Stomach (tissue), 8 donors: ENCODE measurements at regions not wholly inside any gene's neighbourhood (a gene's known extent, or its start where the extent isn't known, plus 50 kb on each side); places are given as distances from the start of the nearest gene placed in this dataset.

Experiments
- DNase-seq, 2 donors: peaks; one replicate each; pipeline versions ENCODE4 v3.0.0 to v3.0.0-alpha.2; 2013 to 2019
- H3K27ac ChIP-seq, 5 donors: fragments of 200-600 bp in 4 of 5; sonication (generic) in 4 of 5; one replicate each; pipeline ENCODE4 v1.5.1; 2013 to 2019; ENCODE audit warnings: mild to moderate bottlenecking in 1 of 5, moderate library complexity in 1 of 5
- H3K27me3 ChIP-seq, 3 donors: fragments of 200-600 bp; sonication (generic); one replicate each; pipeline ENCODE4 v1.5.1; 2017 to 2019; ENCODE audit warnings: mixed run types in 1 of 3
- H3K36me3 ChIP-seq, 4 donors: fragments of 200-600 bp; sonication (generic); 1 replicate in 3 of 4; 2 replicates in 1 of 4; pipeline ENCODE4 v1.5.1; 2016 to 2019
- H3K4me1 ChIP-seq, 4 donors: fragments of 200-600 bp; sonication (generic); one replicate each; pipeline ENCODE4 v1.5.1; 2016 to 2019
- H3K4me3 ChIP-seq, 4 donors: fragments of 200-600 bp; sonication (generic) in 3 of 4; one replicate each; pipeline ENCODE4 v1.5.1; 2016 to 2019; ENCODE audit warnings: mild to moderate bottlenecking in 1 of 4
- H3K9me3 ChIP-seq, 4 donors: fragments of 200-600 bp; sonication (generic); one replicate each; pipeline ENCODE4 v1.5.1; 2016 to 2019
- EP300 ChIP-seq: sonication (generic); formaldehyde crosslinking; IDR thresholded peaks from one replicate; pipeline ENCODE4 v1.6.1; 2017; ENCODE audit warnings: antibody characterized with exemption
- POLR2A ChIP-seq, 4 donors: fragments of 450-650 bp; IDR thresholded peaks; one replicate each; pipeline ENCODE4 v1.6.1; 2016; ENCODE audit warnings: antibody characterized with exemption in 4 of 4, control low read depth in 2 of 4, mild to moderate bottlenecking in 1 of 4, moderate library complexity in 1 of 4
- POLR2AphosphoS5 ChIP-seq, 3 donors: sonication (generic); formaldehyde crosslinking; IDR thresholded peaks; one replicate each; pipeline ENCODE4 v1.6.1; 2016; ENCODE audit warnings: antibody characterized with exemption in 3 of 3
- WGBS, 5 donors: extraction: QIAGEN DNeasy Blood & Tissue Kit in 3 of 5; methylation state at CpG; one replicate each; pipeline versions ENCODE4 v1.1.5 to v1.1.7; 2013 to 2018; 5-methylcytosine and 5-hydroxymethylcytosine counted together
- intact Hi-C: fragments of 100-400 bp; cut with DNase I; formaldehyde crosslinking; loops from one replicate; pipeline ENCODE4 v1.15.1; 2023; ENCODE audit warnings: low total_unique reads
- TF ChIP-seq, protein P1 (sequence below), 7 experiments: fragments of 450-650 bp in 4 of 7; fragments of 200-600 bp in 3 of 7; sonication (generic) in 3 of 7; IDR thresholded peaks; one replicate each; pipeline ENCODE4 v1.5.1; 2016 to 2019; ENCODE audit warnings: antibody characterized with exemption in 7 of 7, control low read depth in 2 of 7, mild to moderate bottlenecking in 1 of 7
- donor health status: healthy with polysubstance abuse.
- donor health status: Bipolar disorder and iron deficiency.
- donor health status: healthy.

DNA sequence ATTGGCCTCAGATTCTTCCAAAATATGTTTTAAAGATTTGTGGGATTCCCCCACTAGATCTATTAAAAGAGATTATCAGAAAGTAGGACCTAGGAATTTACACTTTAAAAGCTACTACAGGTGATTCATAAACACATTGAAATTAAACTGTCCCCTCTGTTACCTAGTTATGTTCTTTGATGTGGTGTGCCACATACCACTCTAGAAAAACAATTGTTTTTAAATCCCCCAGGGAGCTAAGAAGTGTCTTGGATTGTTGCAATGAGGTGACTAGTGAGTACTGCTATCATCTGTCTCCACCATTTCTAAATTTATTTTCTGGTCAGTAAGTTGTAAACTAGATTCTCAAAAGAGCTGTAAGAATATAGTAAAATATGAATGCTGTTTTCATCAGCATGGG lies 214.5 kb upstream of the DOK6 start:
- no peaks in the 10 kb centered on the region for H3K9me3 ChIP-seq
- H3K36me3 ChIP-seq = no peaks in the 10 kb centered on the region
- no peaks in the 10 kb centered on the region for H3K27me3 ChIP-seq
- DNase-seq = no peak
- H3K27ac ChIP-seq = no peak overlapping the region
- TF ChIP-seq EP300 = no peak
- TF ChIP-seq, protein P1, sequence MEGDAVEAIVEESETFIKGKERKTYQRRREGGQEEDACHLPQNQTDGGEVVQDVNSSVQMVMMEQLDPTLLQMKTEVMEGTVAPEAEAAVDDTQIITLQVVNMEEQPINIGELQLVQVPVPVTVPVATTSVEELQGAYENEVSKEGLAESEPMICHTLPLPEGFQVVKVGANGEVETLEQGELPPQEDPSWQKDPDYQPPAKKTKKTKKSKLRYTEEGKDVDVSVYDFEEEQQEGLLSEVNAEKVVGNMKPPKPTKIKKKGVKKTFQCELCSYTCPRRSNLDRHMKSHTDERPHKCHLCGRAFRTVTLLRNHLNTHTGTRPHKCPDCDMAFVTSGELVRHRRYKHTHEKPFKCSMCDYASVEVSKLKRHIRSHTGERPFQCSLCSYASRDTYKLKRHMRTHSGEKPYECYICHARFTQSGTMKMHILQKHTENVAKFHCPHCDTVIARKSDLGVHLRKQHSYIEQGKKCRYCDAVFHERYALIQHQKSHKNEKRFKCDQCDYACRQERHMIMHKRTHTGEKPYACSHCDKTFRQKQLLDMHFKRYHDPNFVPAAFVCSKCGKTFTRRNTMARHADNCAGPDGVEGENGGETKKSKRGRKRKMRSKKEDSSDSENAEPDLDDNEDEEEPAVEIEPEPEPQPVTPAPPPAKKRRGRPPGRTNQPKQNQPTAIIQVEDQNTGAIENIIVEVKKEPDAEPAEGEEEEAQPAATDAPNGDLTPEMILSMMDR (IDR thresholded peaks at IDR 0.05) = no peak
- intact Hi-C loops = no loop called here
- no peak overlapping the region for H3K4me3 ChIP-seq
- H3K4me1 ChIP-seq = no peaks in the 10 kb centered on the region

DNA sequence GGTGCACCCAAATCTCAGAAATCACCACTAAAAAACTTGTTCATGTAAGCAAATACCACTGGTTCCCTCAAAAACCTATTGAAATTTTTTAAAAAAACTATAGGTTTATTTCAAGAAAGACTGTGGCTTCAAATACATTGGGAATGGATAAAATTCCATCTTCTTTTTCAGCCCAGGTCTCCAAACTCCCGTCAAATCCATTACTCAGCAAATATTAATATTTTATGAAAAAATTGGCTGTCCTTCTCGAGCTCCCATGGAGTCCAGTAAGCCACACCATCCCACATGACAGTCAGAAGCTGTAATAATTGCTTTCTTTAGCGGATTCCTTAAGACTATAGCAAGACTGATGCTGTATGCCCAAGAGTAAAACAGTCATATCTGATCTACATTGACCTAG lies 204.4 kb upstream of the DOK6 start:
- H3K27me3 ChIP-seq = no peaks in the 10 kb centered on the region
- H3K4me3 ChIP-seq = no peak overlapping the region
- no peaks in the 10 kb centered on the region for H3K4me1 ChIP-seq
- H3K36me3 ChIP-seq = no peaks in the 10 kb centered on the region
- H3K9me3 ChIP-seq = no peaks in the 10 kb centered on the region
- no peak for DNase-seq
- H3K27ac ChIP-seq = no peak overlapping the region
- intact Hi-C loops = no loop called here
- TF ChIP-seq, protein P1 (IDR thresholded peaks at IDR 0.05) = no peak
- TF ChIP-seq POLR2A (IDR thresholded peaks at IDR 0.05) (no peak), EP300 (no peak), POLR2AphosphoS5 (IDR thresholded peaks at IDR 0.05) (no peak)
- WGBS, 5 donors = 63 to 71% (median 68%) methylated on average over 3 of the region's 3 CpGs

DNA sequence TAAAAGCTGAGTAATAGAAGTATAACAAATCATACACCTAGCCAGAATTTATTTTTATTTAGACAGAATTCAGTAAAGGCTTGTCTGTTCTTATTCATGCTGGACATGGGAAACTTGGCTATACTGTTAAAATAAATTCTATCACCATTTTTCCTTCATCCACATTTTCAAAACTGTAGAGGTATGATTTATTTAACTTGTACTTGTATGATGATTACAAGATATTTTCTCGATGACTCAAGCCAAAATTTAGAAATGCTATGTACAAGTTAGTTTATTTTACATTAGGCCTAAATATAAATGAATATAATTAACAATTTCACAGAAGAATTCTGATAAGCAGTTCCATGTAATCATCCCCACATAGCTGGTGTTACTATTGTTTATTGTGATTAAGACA lies 194.8 kb upstream of the DOK6 start:
- TF ChIP-seq POLR2AphosphoS5 (IDR thresholded peaks at IDR 0.05) (no peak), EP300 (no peak), POLR2A (IDR thresholded peaks at IDR 0.05) (no peak)
- TF ChIP-seq, protein P1 (IDR thresholded peaks at IDR 0.05) = no peak
- no peak overlapping the region for H3K27ac ChIP-seq
- H3K4me3 ChIP-seq = no peak overlapping the region
- no peak for DNase-seq
- no peaks in the 10 kb centered on the region for H3K9me3 ChIP-seq
- no peaks in the 10 kb centered on the region for H3K4me1 ChIP-seq
- H3K27me3 ChIP-seq = no peaks in the 10 kb centered on the region
- H3K36me3 ChIP-seq = no peaks in the 10 kb centered on the region
- intact Hi-C loops = no loop called here
- 40 to 70% (median 43%) methylated on average over 1 of the region's 1 CpG for WGBS, 5 donors

DNA sequence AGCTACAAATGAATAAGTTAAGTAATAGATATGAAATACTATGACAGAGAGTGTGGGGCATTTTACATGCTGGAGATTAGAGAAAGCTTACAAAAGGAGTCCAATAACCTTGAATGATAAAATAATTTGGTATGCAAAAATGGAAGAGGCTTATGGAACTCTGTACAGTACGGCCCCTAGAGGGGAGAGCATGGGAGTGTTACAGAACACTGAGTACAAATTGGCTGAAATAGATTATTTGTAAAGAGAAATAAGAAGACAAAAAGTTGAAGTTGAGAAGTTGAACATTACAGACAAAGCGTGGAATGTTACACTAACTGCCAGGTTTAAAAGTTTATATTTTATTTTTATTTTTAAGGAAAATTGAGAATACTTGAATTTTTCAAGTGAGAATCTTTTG lies 192.1 kb upstream of the DOK6 start:
- intact Hi-C loops = no loop called here
- no peaks in the 10 kb centered on the region for H3K36me3 ChIP-seq
- DNase-seq = no peak
- TF ChIP-seq POLR2A (IDR thresholded peaks at IDR 0.05) (no peak), POLR2AphosphoS5 (IDR thresholded peaks at IDR 0.05) (no peak), EP300 (no peak)
- TF ChIP-seq, protein P1 (IDR thresholded peaks at IDR 0.05) = no peak
- H3K4me3 ChIP-seq = no peak overlapping the region
- H3K9me3 ChIP-seq = no peaks in the 10 kb centered on the region
- no peak overlapping the region for H3K27ac ChIP-seq
- H3K27me3 ChIP-seq = no peaks in the 10 kb centered on the region
- H3K4me1 ChIP-seq = no peaks in the 10 kb centered on the region
- 84 to 90% (median 85%) methylated on average over 2 of the region's 2 CpGs for WGBS, 5 donors

DNA sequence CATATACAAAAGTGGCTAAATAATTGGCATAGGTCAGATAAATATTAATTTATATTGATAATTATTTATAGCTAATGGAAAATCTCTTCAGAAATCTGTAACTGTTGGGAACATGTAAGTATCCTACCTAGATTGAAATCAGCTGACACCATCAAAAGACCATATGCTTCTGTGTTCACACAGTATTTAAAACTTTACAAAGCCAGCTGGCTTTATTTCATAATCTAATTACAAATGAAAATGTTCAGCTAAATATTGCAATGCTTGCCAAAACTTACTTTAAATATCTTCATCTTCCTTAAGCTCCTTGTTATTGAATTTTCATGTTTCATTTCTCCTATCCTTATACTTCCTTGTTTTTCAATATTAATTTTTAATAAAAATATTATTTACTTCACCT lies 190.9 kb upstream of the DOK6 start:
- no peaks in the 10 kb centered on the region for H3K4me1 ChIP-seq
- H3K9me3 ChIP-seq = no peaks in the 10 kb centered on the region
- H3K4me3 ChIP-seq = no peak overlapping the region
- no peak overlapping the region for H3K27ac ChIP-seq
- H3K27me3 ChIP-seq = no peaks in the 10 kb centered on the region
- no peaks in the 10 kb centered on the region for H3K36me3 ChIP-seq
- no peak for DNase-seq
- intact Hi-C loops = no loop called here
- no peak for TF ChIP-seq POLR2AphosphoS5 (IDR thresholded peaks at IDR 0.05)
- no peak for TF ChIP-seq POLR2A (IDR thresholded peaks at IDR 0.05)
- TF ChIP-seq, protein P1 (IDR thresholded peaks at IDR 0.05) = no peak
- no peak for TF ChIP-seq EP300
